ENCODE measurements at regions not wholly inside any gene's neighbourhood (a gene's known extent, or its start where the extent isn't known, plus 50 kb on each side); places are given as distances from the start of the nearest gene placed in this dataset.
A peak's percentile ranks its signal among the peaks of the same experiment; 100 is the strongest.

DNA sequence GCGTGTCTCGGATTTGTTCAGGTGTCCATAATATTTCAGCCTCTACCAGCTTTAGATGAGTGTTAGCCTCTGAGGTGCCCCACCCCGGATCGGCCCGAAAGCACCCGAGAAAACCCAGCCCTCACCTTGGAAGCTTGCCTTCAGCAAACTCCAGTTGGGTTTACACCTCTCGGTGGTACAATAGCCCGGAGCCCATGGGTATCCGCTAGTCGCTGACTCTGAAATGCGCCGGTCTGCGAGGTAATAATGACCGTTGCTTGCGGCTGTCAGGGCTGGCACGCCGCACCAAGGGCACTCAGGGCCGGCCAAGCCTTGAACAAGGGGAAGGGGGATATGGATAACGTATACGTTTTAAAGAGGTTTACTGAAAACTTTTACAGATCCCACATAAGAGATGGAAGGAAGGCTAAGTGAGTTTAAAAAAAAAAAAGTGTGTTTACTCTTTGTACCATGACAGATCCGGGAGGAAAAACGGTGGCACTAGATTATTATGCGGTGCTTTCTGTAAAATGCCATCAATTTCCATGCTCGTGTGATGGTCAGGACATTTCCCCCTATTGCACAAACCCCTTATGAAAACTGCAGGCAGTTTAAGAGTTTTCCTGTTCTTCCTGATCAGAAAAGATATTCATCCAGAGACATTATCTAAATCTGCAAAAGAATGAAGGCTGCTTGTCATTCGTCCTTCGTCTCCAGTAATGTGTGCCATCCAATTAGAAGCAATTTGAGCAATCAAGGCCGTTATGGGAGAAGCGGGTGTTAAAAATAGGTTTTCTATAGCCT lies 124.2 kb downstream of the TMEM161B start:
- no peak for FAIRE-seq

- FAIRE-seq = no peak
These were observed 124.9 kb downstream of the TMEM161B start for GRCh38 chr5:88143693-88144218.

GRCh38 chr5:88142886-88143692 lies 125.6 kb downstream of the TMEM161B start:
- FAIRE-seq = no peak

GRCh38 chr5:88142636-88142885 lies 126.1 kb downstream of the TMEM161B start:
- no peak for FAIRE-seq

DNA sequence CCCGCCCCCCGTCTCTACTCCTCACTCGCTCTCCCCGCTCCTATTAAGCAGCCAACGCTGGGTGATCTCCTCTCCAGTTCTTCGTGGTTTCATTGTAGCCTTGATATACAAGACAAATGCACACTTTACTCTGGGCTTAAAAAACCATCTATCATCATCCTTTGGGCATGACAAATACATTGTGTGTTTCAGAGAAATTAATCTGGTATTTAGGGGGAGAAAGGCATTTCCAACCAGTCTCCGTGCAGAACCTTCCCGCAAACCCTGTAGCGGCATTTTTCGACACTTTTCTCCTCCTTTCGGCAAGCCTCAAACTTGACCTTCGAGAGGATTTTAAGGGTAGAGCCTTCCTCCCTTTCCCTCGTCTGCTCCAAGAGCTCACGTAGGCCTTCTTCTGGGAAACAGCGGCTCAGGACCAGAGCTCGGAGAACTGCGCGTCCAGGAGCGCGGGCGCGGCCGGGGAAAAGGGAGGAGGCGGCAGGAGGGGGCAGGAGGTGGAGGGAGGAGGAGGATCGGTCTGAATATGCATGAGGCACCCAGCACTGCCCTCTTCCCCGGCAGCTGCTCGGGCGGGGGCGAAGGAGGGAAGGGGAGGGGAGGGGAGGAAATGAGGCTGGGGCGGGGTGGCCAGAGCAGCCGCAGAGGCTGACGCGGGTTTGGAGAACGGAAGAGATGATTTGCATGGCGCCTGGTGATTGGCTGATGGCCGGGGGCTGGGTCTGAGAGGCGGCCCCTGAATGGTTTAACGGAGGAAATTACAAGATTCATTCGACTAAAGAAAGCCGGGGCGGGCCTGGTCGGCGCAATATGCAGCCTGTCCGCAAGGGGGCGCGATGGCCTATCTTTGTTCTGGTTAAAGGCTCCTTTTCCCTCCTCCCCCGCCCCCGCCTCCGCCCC lies 127.5 kb downstream of the TMEM161B start:
- peak; percentile 92 for FAIRE-seq

DNA sequence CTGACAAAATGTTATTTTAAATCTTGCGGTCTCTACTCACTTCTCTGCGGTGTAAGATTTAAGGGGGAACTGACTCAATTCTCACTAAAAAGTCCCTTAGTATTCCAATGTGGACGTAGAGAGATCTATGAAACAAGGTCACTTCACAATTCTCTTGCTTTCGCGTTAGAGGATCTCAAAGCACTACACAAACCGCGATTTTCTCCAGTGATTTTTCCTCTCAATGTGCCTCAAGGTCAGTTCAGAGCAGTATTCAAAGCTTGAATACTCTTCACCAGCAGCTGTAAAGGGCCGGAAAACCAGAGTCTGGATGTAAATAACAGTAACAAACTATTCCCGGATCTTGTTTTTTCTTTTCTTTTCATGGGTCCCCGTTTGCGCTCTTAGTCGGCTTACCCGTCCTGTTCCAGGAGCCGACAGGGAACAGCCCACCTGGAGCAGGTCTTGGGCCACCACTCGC lies 128.2 kb downstream of the TMEM161B start:
- FAIRE-seq = no peak

DNA sequence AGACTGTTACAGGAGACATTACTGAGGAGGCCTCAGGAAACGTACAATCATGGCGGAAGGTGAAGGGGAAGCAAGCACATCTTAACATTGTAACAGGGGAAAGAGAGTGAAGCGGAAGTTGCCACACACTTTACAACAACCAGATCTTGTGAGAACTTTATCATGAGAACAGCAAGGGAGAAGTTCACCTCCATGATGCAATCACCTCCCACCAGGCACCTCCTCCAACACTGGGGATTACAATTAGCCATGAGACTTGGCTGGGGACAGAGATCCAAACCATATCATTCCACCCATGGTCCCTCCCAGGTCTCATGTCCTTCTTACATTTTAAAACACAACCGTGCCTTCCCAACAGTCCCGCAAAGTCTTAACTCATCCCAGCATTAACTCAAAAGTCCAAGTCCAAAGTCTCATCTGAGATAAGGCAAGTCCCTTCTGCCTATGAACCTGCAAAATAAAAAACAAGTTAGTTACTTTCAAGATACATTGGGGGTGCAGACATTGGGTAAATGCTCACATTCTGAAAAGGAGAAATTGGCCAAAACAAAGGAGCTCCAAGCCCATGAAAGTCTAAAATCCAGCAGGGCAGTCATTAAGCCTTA lies 138.3 kb downstream of the TMEM161B start:
- no peak for FAIRE-seq

GRCh38 chr5:88128813-88129212 lies 139.8 kb downstream of the TMEM161B start:
- FAIRE-seq = no peak

- no peak for FAIRE-seq
These were observed 149.0 kb downstream of the TMEM161B start for GRCh38 chr5:88119535-88120125.

GRCh38 chr5:88118179-88118578 lies 150.5 kb downstream of the TMEM161B start:
- no peak for FAIRE-seq

DNA sequence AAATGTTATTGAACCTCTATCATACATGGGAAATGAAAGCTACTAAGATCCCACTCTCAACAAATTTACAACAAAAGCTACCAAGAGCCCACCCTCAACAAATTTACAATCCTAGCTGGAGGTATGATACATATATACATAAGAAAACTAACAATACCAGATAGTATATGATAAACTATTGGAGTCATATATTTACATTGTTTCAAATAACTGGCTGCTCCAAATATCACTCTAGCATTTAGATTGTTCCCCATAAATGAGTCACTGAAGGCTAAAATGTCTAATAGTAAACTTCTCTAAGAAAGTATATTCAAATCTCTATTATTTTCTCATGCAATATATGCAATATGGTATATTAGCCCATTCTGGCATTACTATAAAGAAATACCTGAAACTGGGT lies 151.1 kb downstream of the TMEM161B start:
- no peak for FAIRE-seq

- FAIRE-seq = no peak
These were observed 152.2 kb downstream of the TMEM161B start for GRCh38 chr5:88116396-88116795.

- FAIRE-seq = no peak
These were observed 153.4 kb downstream of the TMEM161B start for GRCh38 chr5:88115211-88115610.

GRCh38 chr5:88113429-88113828 lies 155.2 kb downstream of the TMEM161B start:
- FAIRE-seq = no peak

- no peak for FAIRE-seq
These were observed 158.8 kb downstream of the TMEM161B start for GRCh38 chr5:88109818-88110217.

GRCh38 chr5:88108490-88109279 lies 160.0 kb downstream of the TMEM161B start:
- FAIRE-seq = no peak

- FAIRE-seq = no peak
These were observed 173.6 kb downstream of the TMEM161B start for GRCh38 chr5:88094906-88095496.

- FAIRE-seq = no peak
These were observed 174.2 kb downstream of the TMEM161B start for GRCh38 chr5:88094403-88094802.

GRCh38 chr5:88093765-88094164 lies 174.9 kb downstream of the TMEM161B start:
- no peak for FAIRE-seq

DNA sequence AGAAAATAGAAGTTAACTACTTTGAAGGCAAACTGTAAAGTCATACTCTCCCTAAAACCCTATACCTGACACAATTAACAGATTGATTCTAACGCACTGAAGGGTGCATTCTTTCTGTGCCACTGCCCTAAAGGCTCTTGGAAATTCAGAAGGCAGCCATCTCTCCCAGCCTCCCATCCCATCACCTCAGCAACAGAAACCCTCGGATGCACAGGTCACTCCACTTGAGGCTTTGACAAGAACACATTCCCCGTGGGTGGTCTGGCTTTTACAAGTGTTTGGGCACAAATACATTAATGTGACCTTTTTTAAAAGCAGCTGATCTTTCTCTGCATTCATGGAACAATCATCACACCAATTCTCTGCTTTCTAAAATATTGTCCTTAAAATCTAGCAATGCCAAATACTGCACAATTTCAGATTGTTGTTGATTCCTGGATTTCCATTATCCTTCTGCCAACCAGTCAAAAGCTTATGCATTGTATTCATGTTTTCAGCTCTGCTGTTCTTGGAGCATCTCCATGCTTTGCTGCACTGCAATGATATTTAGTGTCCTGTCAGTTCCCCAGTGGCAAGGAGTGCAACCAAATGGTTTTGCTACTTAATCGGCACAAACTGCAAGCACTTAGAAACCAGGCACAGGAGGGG lies 175.6 kb downstream of the TMEM161B start:
- no peak for FAIRE-seq
